Endodermal cell (in vitro differentiated cells): ENCODE measurements at regions not wholly inside any gene's neighbourhood (a gene's known extent, or its start where the extent isn't known, plus 50 kb on each side); places are given as distances from the start of the nearest gene placed in this dataset.

Experiments
- DNase-seq: peaks from one replicate; pipeline ENCODE4 v3.0.0-alpha.2; 2017
- H3K27ac ChIP-seq: 2 replicates; pipeline ENCODE4 v1.5.1; 2013; ENCODE audit warnings: mild to moderate bottlenecking, low read depth, low read length, moderate library complexity
- H3K27me3 ChIP-seq: 2 replicates; pipeline ENCODE4 v1.6.1; 2013; ENCODE audit warnings: mild to moderate bottlenecking, low read length, moderate library complexity; ENCODE audit not compliant: insufficient read depth, control insufficient read depth, poor library complexity, severe bottlenecking
- H3K36me3 ChIP-seq: 2 replicates; pipeline ENCODE4 v1.7.0; 2013; ENCODE audit warnings: mild to moderate bottlenecking, low read length, moderate library complexity; ENCODE audit not compliant: control insufficient read depth, insufficient read depth
- H3K4me1 ChIP-seq: one replicate; pipeline ENCODE4 v1.7.0; 2013; ENCODE audit warnings: low read length; ENCODE audit not compliant: control insufficient read depth, insufficient read depth
- H3K4me3 ChIP-seq: 2 replicates; pipeline ENCODE4 v1.5.1; 2013; ENCODE audit warnings: mild to moderate bottlenecking, low read length, moderate library complexity
- H3K9ac ChIP-seq: 2 replicates; pipeline ENCODE4 v1.6.1; 2013; ENCODE audit warnings: mild to moderate bottlenecking, low read length, moderate library complexity; ENCODE audit not compliant: poor library complexity, severe bottlenecking; ENCODE audit errors: extremely low read depth
- H3K9me3 ChIP-seq: 2 replicates; pipeline ENCODE4 v1.6.1; 2013; ENCODE audit warnings: mild to moderate bottlenecking, low read length, moderate library complexity; ENCODE audit not compliant: control insufficient read depth
- H3K27ac Mint-ChIP-seq: 2 replicates; pipeline ENCODE4 v1.8.0; 2020; ENCODE audit warnings: mixed read lengths
- H3K27me3 Mint-ChIP-seq: 2 replicates; pipeline ENCODE4 v1.8.0; 2021; ENCODE audit warnings: mild to moderate bottlenecking, mixed read lengths; ENCODE audit not compliant: insufficient read depth
- H3K36me3 Mint-ChIP-seq: 2 replicates; pipeline ENCODE4 v1.8.0; 2020; ENCODE audit warnings: low read depth, mixed read lengths
- H3K4me1 Mint-ChIP-seq: 2 replicates; pipeline ENCODE4 v1.8.0; 2020; ENCODE audit warnings: mixed read lengths
- H3K4me3 Mint-ChIP-seq: 2 replicates; pipeline ENCODE4 v1.8.0; 2020; ENCODE audit warnings: mild to moderate bottlenecking, moderate library complexity, mixed read lengths
- H3K9me3 Mint-ChIP-seq: 2 replicates; pipeline ENCODE4 v1.8.0; 2020; ENCODE audit warnings: mild to moderate bottlenecking, mixed read lengths
- WGBS, 2 experiments: methylation state at CpG; one replicate each; pipeline versions ENCODE4 v1.1.5 to v1.1.7; 2013; ENCODE audit warnings: missing lambda C conversion rate in 2 of 2, mixed read lengths in 1 of 2; ENCODE audit not compliant: insufficient coverage in 1 of 2, insufficient read length in 1 of 2; 5-methylcytosine and 5-hydroxymethylcytosine counted together
- TF ChIP-seq, protein P1 (sequence below): fragments of 200-600 bp; sonication (generic); conservative IDR thresholded peaks from 2 replicates; pipeline ENCODE4 v1.5.0; 2021; ENCODE audit warnings: antibody characterized with exemption, mild to moderate bottlenecking

GRCh38 chr4:151934766-151935165 lies 174.0 kb upstream of the GATB start:
- 91 to 96% methylated on average over 3 to 5 of the region's 5 CpGs for WGBS, 2 experiments
- H3K9ac ChIP-seq = no peak overlapping the region
- DNase-seq = no peak
- H3K4me3 ChIP-seq = no peak overlapping the region
- TF ChIP-seq, protein P1, sequence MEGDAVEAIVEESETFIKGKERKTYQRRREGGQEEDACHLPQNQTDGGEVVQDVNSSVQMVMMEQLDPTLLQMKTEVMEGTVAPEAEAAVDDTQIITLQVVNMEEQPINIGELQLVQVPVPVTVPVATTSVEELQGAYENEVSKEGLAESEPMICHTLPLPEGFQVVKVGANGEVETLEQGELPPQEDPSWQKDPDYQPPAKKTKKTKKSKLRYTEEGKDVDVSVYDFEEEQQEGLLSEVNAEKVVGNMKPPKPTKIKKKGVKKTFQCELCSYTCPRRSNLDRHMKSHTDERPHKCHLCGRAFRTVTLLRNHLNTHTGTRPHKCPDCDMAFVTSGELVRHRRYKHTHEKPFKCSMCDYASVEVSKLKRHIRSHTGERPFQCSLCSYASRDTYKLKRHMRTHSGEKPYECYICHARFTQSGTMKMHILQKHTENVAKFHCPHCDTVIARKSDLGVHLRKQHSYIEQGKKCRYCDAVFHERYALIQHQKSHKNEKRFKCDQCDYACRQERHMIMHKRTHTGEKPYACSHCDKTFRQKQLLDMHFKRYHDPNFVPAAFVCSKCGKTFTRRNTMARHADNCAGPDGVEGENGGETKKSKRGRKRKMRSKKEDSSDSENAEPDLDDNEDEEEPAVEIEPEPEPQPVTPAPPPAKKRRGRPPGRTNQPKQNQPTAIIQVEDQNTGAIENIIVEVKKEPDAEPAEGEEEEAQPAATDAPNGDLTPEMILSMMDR = no peak
- Mint-ChIP-seq H3K4me1 (no peaks in the 10 kb centered on the region), H3K36me3 (no peaks in the 10 kb centered on the region), H3K27me3 (peaks cover 6% of the 10 kb centered on the region), H3K4me3 (no peak overlapping the region), H3K27ac (no peak overlapping the region), H3K9me3 (no peaks in the 10 kb centered on the region)
- no peaks in the 10 kb centered on the region for H3K4me1 ChIP-seq
- peaks cover 8% of the 10 kb centered on the region for H3K27me3 ChIP-seq
- no peak overlapping the region for H3K27ac ChIP-seq
- no peaks in the 10 kb centered on the region for H3K36me3 ChIP-seq
- H3K9me3 ChIP-seq = no peaks in the 10 kb centered on the region

DNA sequence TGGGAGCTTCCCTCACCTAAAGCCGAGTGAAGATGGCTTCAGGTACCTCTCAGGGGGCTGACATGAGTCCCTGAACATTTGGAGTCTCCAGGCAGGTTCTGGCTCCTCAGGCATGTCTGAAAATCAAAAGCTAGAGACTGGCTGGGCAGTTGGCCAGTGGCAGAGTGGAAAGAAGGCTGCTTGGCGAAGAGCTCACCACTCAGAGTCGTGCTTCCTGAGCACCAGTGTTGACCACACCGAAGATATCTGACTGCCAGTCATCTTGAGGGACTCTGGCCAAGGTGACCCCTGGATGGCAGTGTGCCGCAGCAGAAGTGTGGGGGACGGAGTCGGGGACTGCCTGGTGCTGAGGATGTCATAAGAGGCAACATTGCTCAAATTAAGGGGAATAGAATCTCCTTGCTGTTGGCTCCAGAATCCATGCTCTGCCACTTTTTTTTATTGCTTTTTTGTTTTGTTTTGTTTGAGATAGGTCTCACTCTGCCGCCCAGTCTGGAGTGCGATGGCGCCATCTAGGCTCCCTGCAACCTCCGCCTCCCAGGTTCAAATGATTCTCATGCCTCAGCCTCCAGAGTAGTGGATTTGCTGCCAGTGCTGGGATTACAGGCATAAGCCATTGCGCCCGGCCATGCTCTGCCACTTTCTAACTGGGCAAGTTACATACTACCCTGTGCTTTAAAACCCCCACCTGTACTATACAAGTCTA lies 172.5 kb upstream of the GATB start:
- no peaks in the 10 kb centered on the region for H3K36me3 Mint-ChIP-seq

GRCh38 chr4:151931563-151931962 lies 170.8 kb upstream of the GATB start:
- Mint-ChIP-seq H3K36me3 (no peaks in the 10 kb centered on the region), H3K27me3 (peaks cover 6% of the 10 kb centered on the region), H3K4me3 (no peak overlapping the region), H3K9me3 (no peaks in the 10 kb centered on the region), H3K27ac (no peak overlapping the region), H3K4me1 (no peaks in the 10 kb centered on the region)
- no peak overlapping the region for H3K27ac ChIP-seq
- TF ChIP-seq, protein P1 = no peak
- no peaks in the 10 kb centered on the region for H3K4me1 ChIP-seq
- H3K9ac ChIP-seq = no peak overlapping the region
- DNase-seq = no peak
- H3K27me3 ChIP-seq = peaks cover 3% of the 10 kb centered on the region
- H3K9me3 ChIP-seq = no peaks in the 10 kb centered on the region
- WGBS, 2 experiments = 93% methylated on average over 2 of the region's 2 CpGs; no CpG with 5 or more reads in 1 of the 2 experiments
- H3K36me3 ChIP-seq = no peaks in the 10 kb centered on the region
- H3K4me3 ChIP-seq = no peak overlapping the region

More for the DNA sequence above, 172.5 kb upstream of the GATB start:
- TF ChIP-seq, protein P1 = peak; percentile 62
- H3K36me3 ChIP-seq = no peaks in the 10 kb centered on the region
- no peaks in the 10 kb centered on the region for H3K9me3 ChIP-seq
- no peaks in the 10 kb centered on the region for H3K4me1 ChIP-seq
- H3K27me3 ChIP-seq = peaks cover 8% of the 10 kb centered on the region
- no peak overlapping the region for H3K4me3 ChIP-seq
- Mint-ChIP-seq H3K9me3 (no peaks in the 10 kb centered on the region), H3K27me3 (peaks cover 6% of the 10 kb centered on the region), H3K27ac (no peak overlapping the region), H3K4me1 (no peaks in the 10 kb centered on the region), H3K4me3 (no peak overlapping the region)
- DNase-seq = peak; percentile 71
- no peak overlapping the region for H3K9ac ChIP-seq
- no peak overlapping the region for H3K27ac ChIP-seq
- WGBS, 2 experiments = 88 to 90% methylated on average over 9 to 13 of the region's 13 CpGs
